HEK293 (cell line): ENCODE measurements at regions not wholly inside any gene's neighbourhood (a gene's known extent, or its start where the extent isn't known, plus 50 kb on each side); places are given as distances from the start of the nearest gene placed in this dataset.

Experiments used
- CTCF ChIA-PET: fragments of 350-600 bp; formaldehyde crosslinking; extraction: SDS; loops from one replicate; lab custom pipeline; 2021; ENCODE audit warnings: antibody characterized with exemption; lab: Yijun Ruan, JAX
- POLR2A ChIA-PET: fragments of 300-600 bp; formaldehyde crosslinking; extraction: SDS; loops from one replicate; lab custom pipeline; 2020; ENCODE audit warnings: antibody characterized with exemption, inconsistent platforms; lab: Yijun Ruan, JAX
- H3K27ac ChIP-seq: fragments of 200-500 bp; sonication (Bioruptor generic); 2 replicates; pipeline ENCODE4 v1.5.1; 2014; ENCODE audit warnings: low read depth, low read length, control low read depth, inconsistent platforms; ENCODE audit errors: extremely low read depth
- H3K36me3 ChIP-seq, 2 experiments: fragments of 200-500 bp in 1 of 2; sonication (Bioruptor generic) in 1 of 2; 1 replicate in 1 of 2; 2 replicates in 1 of 2; pipeline ENCODE4 v1.5.1; 2014 to 2017; ENCODE audit warnings: inconsistent platforms in 2 of 2, low read length in 2 of 2; ENCODE audit not compliant: control insufficient read depth in 2 of 2, insufficient read depth in 1 of 2
- H3K4me1 ChIP-seq: fragments of 200-500 bp; sonication (Bioruptor generic); 2 replicates; pipeline ENCODE4 v1.5.1; 2014; ENCODE audit warnings: mild to moderate bottlenecking, low read length, inconsistent platforms; ENCODE audit not compliant: control insufficient read depth, insufficient read depth
- H3K4me3 ChIP-seq: 2 replicates; pipeline ENCODE4 v1.5.1; 2011; ENCODE audit warnings: low read depth, mild to moderate bottlenecking, control low read depth, low read length, moderate library complexity
- H3K9me3 ChIP-seq: fragments of 200-500 bp; sonication (Bioruptor generic); 2 replicates; pipeline ENCODE4 v1.5.1; 2014; ENCODE audit warnings: low read depth, low read length, inconsistent platforms; ENCODE audit not compliant: control insufficient read depth, insufficient read depth
- BCL11A ChIP-seq: fragments of 450-650 bp; formaldehyde crosslinking; IDR thresholded peaks from 2 replicates; pipeline ENCODE4 v1.5.1; 2016; ENCODE audit warnings: low read depth, missing biosample characterization, missing genetic modification characterization
- GLIS1 ChIP-seq: fragments of 450-650 bp; formaldehyde crosslinking; IDR thresholded peaks from 2 replicates; pipeline ENCODE4 v1.5.1; 2016; ENCODE audit warnings: missing biosample characterization, missing genetic modification characterization
- HOXC10 ChIP-seq: sonication (generic); formaldehyde crosslinking; IDR thresholded peaks from 2 replicates; pipeline ENCODE4 v1.8.1; 2023; ENCODE audit warnings: mild to moderate bottlenecking, missing genetic modification reagents
- SCRT1 ChIP-seq: fragments of 450-650 bp; formaldehyde crosslinking; IDR thresholded peaks from 2 replicates; pipeline ENCODE4 v1.5.1; 2016; ENCODE audit warnings: missing biosample characterization, missing genetic modification characterization, borderline replicate concordance
- ZFP37 ChIP-seq: fragments of 450-650 bp; formaldehyde crosslinking; IDR thresholded peaks from 2 replicates; pipeline ENCODE4 v1.5.1; 2016; ENCODE audit warnings: missing biosample characterization, missing genetic modification characterization
- ZFP69B ChIP-seq: fragments of 450-650 bp; formaldehyde crosslinking; IDR thresholded peaks from 2 replicates; pipeline ENCODE4 v1.5.1; 2016; ENCODE audit warnings: missing biosample characterization, missing genetic modification characterization
- ZNF184 ChIP-seq: fragments of 450-650 bp; IDR thresholded peaks from 2 replicates; pipeline ENCODE4 v1.5.1; 2018; ENCODE audit warnings: missing biosample characterization, mild to moderate bottlenecking, missing genetic modification characterization
- ZNF211 ChIP-seq: fragments of 450-650 bp; formaldehyde crosslinking; IDR thresholded peaks from 2 replicates; pipeline ENCODE4 v1.5.1; 2016; ENCODE audit warnings: low read depth, missing biosample characterization, missing genetic modification characterization
- ZNF26 ChIP-seq: fragments of 450-650 bp; formaldehyde crosslinking; IDR thresholded peaks from 2 replicates; pipeline ENCODE4 v1.5.1; 2016; ENCODE audit warnings: missing biosample characterization, missing genetic modification characterization
- ZNF324 ChIP-seq: fragments of 450-650 bp; formaldehyde crosslinking; IDR thresholded peaks from 2 replicates; pipeline ENCODE4 v1.5.1; 2016; ENCODE audit warnings: missing biosample characterization, missing genetic modification characterization
- ZNF354C ChIP-seq: fragments of 450-650 bp; formaldehyde crosslinking; IDR thresholded peaks from 2 replicates; pipeline ENCODE4 v1.5.1; 2016; ENCODE audit warnings: missing biosample characterization, missing genetic modification characterization, low read depth, borderline replicate concordance
- ZNF394 ChIP-seq: fragments of 450-650 bp; formaldehyde crosslinking; IDR thresholded peaks from 2 replicates; pipeline ENCODE4 v1.5.1; 2016; ENCODE audit warnings: missing biosample characterization, missing genetic modification characterization, mild to moderate bottlenecking, moderate library complexity, borderline replicate concordance
- ZNF416 ChIP-seq: fragments of 450-650 bp; formaldehyde crosslinking; IDR thresholded peaks from 2 replicates; pipeline ENCODE4 v1.5.1; 2016; ENCODE audit warnings: missing biosample characterization, missing genetic modification characterization
- ZNF513 ChIP-seq: fragments of 450-650 bp; IDR thresholded peaks from 2 replicates; pipeline ENCODE4 v1.5.1; 2018; ENCODE audit warnings: missing biosample characterization, missing genetic modification characterization
- ZNF529 ChIP-seq: fragments of 450-650 bp; formaldehyde crosslinking; IDR thresholded peaks from 2 replicates; pipeline ENCODE4 v1.5.1; 2017; ENCODE audit warnings: missing genetic modification characterization, missing biosample characterization; ENCODE audit not compliant: insufficient replicate concordance
- ZNF548 ChIP-seq: fragments of 450-650 bp; formaldehyde crosslinking; IDR thresholded peaks from 2 replicates; pipeline ENCODE4 v1.5.1; 2016; ENCODE audit warnings: missing biosample characterization, missing genetic modification characterization
- ZNF596 ChIP-seq: fragments of 450-650 bp; IDR thresholded peaks from 2 replicates; pipeline ENCODE4 v1.5.0; 2018; ENCODE audit warnings: missing biosample characterization, mild to moderate bottlenecking, missing genetic modification characterization, moderate library complexity
- ZNF600 ChIP-seq: fragments of 450-650 bp; formaldehyde crosslinking; IDR thresholded peaks from 2 replicates; pipeline ENCODE4 v1.5.1; 2016; ENCODE audit warnings: missing biosample characterization, missing genetic modification characterization
- ZNF677 ChIP-seq: fragments of 450-650 bp; IDR thresholded peaks from 2 replicates; pipeline ENCODE4 v1.5.0; 2018; ENCODE audit warnings: missing biosample characterization, mild to moderate bottlenecking, missing genetic modification characterization, moderate library complexity
- TF ChIP-seq, protein P1 (sequence below): fragments of 450-650 bp; formaldehyde crosslinking; IDR thresholded peaks from 2 replicates; pipeline ENCODE4 v1.5.1; 2017; ENCODE audit warnings: missing biosample characterization, mild to moderate bottlenecking, missing genetic modification characterization, moderate library complexity
- TF ChIP-seq, protein P2 (sequence below): fragments of 450-650 bp; formaldehyde crosslinking; IDR thresholded peaks from 2 replicates; pipeline ENCODE4 v1.5.1; 2016; ENCODE audit warnings: missing biosample characterization, missing genetic modification characterization

GRCh38 chr10:10959666-10960065, 58.0 kb upstream of the CELF2 start (continued):
- TF ChIP-seq, protein P1, sequence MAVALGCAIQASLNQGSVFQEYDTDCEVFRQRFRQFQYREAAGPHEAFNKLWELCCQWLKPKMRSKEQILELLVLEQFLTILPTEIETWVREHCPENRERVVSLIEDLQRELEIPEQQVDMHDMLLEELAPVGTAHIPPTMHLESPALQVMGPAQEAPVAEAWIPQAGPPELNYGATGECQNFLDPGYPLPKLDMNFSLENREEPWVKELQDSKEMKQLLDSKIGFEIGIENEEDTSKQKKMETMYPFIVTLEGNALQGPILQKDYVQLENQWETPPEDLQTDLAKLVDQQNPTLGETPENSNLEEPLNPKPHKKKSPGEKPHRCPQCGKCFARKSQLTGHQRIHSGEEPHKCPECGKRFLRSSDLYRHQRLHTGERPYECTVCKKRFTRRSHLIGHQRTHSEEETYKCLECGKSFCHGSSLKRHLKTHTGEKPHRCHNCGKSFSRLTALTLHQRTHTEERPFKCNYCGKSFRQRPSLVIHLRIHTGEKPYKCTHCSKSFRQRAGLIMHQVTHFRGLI (tag by site-specific recombination) = no peak
- TF ChIP-seq ZNF529 (tag by site-specific recombination) (no peak), ZNF416 (tag by site-specific recombination) (no peak)

DNA sequence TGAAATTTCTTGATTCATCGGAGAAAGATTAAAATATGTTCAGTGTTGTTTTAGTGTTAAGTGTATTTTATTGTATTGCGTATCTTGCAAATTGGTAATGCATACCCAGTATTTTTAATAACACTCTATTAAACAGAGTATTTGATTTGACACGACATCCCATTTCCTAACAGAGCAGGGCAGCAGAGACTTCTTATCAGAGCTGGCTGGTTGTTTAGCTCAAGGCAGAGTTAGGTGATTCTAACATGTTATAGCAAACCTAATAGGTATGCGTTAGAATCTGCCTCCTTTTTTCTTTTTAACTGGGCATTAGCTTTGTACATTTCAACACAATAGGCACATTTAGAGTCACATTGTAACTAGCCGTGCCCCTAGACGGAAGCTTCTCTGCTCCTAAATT, 57.1 kb upstream of the CELF2 start:
- no peaks in the 10 kb centered on the region for H3K4me1 ChIP-seq
- H3K36me3 ChIP-seq = no peaks in the 10 kb centered on the region
- H3K9me3 ChIP-seq = no peaks in the 10 kb centered on the region
- CTCF ChIA-PET = interaction anchor here (0.5 to 0.8 kb wide), 2 partner anchors 77 to 79 kb away, joined by 3 read pairs; no protein-coding TSS in a partner anchor
- POLR2A ChIA-PET = no interaction called here
- H3K27ac ChIP-seq = no peak overlapping the region
- no peak overlapping the region for H3K4me3 ChIP-seq
- TF ChIP-seq ZNF513 = no peak
- no peak for TF ChIP-seq BCL11A (tag by site-specific recombination)
- no peak for TF ChIP-seq ZNF677
- TF ChIP-seq, protein P2, sequence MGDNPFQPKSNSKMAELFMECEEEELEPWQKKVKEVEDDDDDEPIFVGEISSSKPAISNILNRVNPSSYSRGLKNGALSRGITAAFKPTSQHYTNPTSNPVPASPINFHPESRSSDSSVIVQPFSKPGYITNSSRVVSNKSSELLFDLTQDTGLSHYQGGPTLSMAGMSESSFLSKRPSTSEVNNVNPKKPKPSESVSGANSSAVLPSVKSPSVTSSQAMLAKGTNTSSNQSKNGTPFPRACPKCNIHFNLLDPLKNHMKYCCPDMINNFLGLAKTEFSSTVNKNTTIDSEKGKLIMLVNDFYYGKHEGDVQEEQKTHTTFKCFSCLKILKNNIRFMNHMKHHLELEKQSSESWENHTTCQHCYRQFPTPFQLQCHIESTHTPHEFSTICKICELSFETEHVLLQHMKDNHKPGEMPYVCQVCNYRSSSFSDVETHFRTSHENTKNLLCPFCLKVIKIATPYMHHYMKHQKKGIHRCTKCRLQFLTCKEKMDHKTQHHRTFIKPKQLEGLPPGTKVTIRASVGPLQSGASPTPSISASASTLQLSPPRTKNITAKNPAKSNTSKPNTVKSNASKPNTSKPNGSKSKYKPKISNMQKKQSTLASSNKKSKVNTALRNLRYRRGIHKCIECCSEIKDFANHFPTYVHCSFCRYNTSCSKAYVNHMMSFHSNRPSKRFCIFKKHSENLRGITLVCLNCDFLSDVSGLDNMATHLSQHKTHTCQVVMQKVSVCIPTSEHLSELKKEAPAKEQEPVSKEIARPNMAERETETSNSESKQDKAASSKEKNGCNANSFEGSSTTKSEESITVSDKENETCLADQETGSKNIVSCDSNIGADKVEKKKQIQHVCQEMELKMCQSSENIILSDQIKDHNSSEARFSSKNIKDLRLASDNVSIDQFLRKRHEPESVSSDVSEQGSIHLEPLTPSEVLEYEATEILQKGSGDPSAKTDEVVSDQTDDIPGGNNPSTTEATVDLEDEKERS (tag by site-specific recombination) = no peak
- TF ChIP-seq ZNF394 = no peak
- no peak for TF ChIP-seq HOXC10 (CRISPR knock-in tag)

GRCh38 chr10:10961072-10961471, 56.6 kb upstream of the CELF2 start:
- H3K36me3 ChIP-seq = no peaks in the 10 kb centered on the region
- no peak for TF ChIP-seq ZNF26 (tag by site-specific recombination)
- TF ChIP-seq ZNF548 (tag by site-specific recombination) = no peak
- TF ChIP-seq GLIS1 (tag by site-specific recombination) = no peak
- no peak for TF ChIP-seq ZNF416 (tag by site-specific recombination)
- no peak for TF ChIP-seq ZNF354C
- TF ChIP-seq ZNF184 = no peak
- no peak for TF ChIP-seq ZNF600 (tag by site-specific recombination)
- TF ChIP-seq ZNF324 (tag by site-specific recombination) = no peak
- no peak for TF ChIP-seq ZFP37 (tag by site-specific recombination)
- TF ChIP-seq SCRT1 (tag by site-specific recombination) = no peak
- TF ChIP-seq ZNF211 (tag by site-specific recombination) = no peak
- no peak for TF ChIP-seq ZNF596 (tag by site-specific recombination)
- TF ChIP-seq ZFP69B (tag by site-specific recombination) = no peak
- TF ChIP-seq, all 188 proteins: peak for 0
- Histone ChIP-seq H3K4me3 (no peak overlapping the region), H3K9me3 (no peaks in the 10 kb centered on the region), H3K4me1 (no peaks in the 10 kb centered on the region), H3K27ac (no peak overlapping the region)
- ChIA-PET POLR2A (no interaction called here), CTCF (interaction anchor here (0.5 to 0.7 kb wide), 3 partner anchors 78 to 658 kb away, joined by 3 to 4 read pairs (median 3); no protein-coding TSS in a partner anchor)
